Suprapubic skin (tissue), 3 donors: ENCODE measurements at regions not wholly inside any gene's neighbourhood (a gene's known extent, or its start where the extent isn't known, plus 50 kb on each side); places are given as distances from the start of the nearest gene placed in this dataset.

Experiments used
- CTCF ChIP-seq, 2 donors: fragments of 200-600 bp in 1 of 2; fragments of 450-650 bp in 1 of 2; sonication (generic) in 1 of 2; IDR thresholded peaks; one replicate each; pipeline ENCODE4 v1.5.1; 2016 to 2019; ENCODE audit warnings: antibody characterized with exemption in 2 of 2, mild to moderate bottlenecking in 1 of 2, moderate library complexity in 1 of 2
- POLR2A ChIP-seq, 2 donors: fragments of 450-650 bp; IDR thresholded peaks; one replicate each; pipeline ENCODE4 v1.6.1; 2017; ENCODE audit warnings: antibody characterized with exemption in 2 of 2, mild to moderate bottlenecking in 2 of 2, moderate library complexity in 2 of 2

- TF ChIP-seq POLR2A (IDR thresholded peaks at IDR 0.05) (no peak), CTCF (IDR thresholded peaks at IDR 0.05) (no peak)
Measured at GRCh38 chr1:66434096-66434495, 99.9 kb upstream of the SGIP1 start.
